MV-4-11 (cell line): ENCODE measurements at regions not wholly inside any gene's neighbourhood (a gene's known extent, or its start where the extent isn't known, plus 50 kb on each side); places are given as distances from the start of the nearest gene placed in this dataset.
"Not testable (repeated sequence)": the region's sequence is repeated elsewhere in the genome, so short reads cannot be mapped to it uniquely, and the experiment has no call there.

Source experiments
- DNase-seq: peaks from one replicate; lab custom pipeline; 2025; lab: John Stamatoyannopoulos, UW

DNA sequence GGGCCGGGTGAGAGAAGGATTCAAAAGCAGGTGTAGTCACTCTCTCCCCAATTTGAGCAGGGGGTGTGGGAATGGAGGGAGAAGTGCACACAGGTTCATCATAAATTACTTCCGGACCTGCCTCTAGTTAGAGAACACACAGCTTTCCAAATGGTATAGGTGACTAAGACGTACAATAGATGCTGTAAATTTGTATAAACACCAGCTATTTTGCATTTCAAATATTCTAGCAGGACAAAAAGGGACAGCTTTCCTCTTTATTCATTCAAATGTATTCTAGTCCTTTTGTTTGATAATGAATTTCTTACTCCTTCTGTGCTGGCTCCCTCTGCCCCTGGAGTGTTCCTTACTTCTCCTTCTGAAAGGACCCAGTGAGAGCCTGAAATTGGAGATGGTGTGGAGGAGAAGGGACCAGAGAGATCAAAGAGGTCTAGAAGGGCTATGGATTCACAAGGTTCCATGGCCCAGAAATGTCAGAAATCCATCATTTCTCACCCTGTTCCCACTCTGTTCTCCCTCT, 53.2 kb upstream of the SH3BP4 start:
- no peak for DNase-seq

- DNase-seq, result not testable (repeated sequence)
Observed at GRCh38 chr2:234888442-234888841, 63.4 kb upstream of the SH3BP4 start.

GRCh38 chr2:234887195-234887594, 64.6 kb upstream of the SH3BP4 start:
- no peak for DNase-seq

GRCh38 chr2:234885886-234886285, 65.9 kb upstream of the SH3BP4 start:
- DNase-seq, result no peak

DNA sequence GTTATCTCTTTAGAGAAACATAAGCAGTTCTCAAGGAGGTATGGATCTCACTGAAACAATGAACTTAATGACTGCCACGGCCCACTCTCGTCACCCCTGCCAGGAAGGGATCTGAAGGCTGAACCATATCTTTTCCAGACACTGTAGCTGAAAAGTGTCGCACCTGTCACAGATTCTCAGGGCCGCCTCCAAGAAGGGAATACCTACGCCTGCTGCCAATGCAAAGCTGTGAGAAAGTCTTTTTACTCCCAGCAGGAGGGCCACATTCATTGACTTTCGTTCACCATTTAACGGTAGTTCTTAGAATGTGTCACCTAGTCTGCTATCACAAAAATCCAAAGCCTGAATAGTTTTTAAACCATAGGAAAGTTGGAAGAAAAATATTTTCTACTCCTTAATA, 66.7 kb upstream of the SH3BP4 start:
- no peak for DNase-seq

- no peak for DNase-seq
Observed at GRCh38 chr2:234884591-234884990, 67.2 kb upstream of the SH3BP4 start.

- peak; percentile 32 for DNase-seq
Observed at GRCh38 chr2:234881413-234882241, 70.2 kb upstream of the SH3BP4 start.

DNA sequence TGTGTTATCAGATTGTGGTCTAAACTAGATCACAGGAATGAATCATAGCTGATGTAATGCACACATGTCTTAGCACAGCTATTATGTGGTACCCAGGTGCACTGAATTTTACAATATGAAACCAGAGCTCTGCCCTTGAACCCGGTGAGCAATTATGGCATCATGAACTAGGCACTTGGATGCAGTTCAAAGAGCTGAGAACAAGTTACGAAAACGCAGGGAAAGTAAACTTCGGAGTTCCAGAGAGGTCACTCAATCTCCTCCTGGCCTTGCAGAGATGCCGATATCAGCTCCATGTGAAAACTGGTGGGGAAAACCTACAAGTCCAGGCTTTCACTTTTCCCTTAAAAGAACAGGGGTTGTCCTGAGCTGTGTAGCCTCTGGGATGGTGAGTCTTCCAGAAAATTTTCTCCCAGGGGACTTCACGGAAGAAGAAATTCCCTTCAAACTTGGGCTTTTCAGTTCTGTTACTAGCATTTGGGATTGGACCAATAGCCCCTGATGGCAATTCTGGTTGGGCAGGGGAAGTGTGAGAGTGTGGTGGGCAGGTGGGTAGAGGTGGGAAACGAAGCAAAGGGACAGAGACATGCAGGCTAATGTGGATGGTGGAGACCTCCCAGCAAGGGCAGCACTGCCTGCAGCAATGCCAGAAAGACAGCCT, 71.1 kb upstream of the SH3BP4 start:
- DNase-seq, result no peak

- DNase-seq, result no peak
Observed at GRCh38 chr2:234879671-234880455, 72.0 kb upstream of the SH3BP4 start.

DNA sequence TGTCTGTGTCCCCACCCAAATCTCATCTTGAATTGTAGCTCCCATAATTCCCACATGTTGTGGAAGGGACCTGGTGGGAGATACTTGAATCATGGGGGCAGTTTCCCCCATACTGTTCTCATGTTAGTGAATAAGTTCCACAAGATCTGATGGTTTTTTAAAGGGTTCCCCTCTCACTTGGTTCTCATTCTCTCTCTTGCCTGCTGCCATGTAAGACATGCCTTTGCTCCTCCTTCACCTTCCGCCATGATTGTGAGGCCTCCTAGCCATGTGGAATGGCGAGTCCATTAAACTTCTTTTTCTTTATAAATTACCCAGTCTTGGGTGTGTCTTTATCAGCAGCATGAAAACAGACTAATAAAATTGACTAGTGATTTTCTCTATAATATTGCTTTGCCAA, 75.2 kb upstream of the SH3BP4 start:
- not testable (repeated sequence) for DNase-seq

DNA sequence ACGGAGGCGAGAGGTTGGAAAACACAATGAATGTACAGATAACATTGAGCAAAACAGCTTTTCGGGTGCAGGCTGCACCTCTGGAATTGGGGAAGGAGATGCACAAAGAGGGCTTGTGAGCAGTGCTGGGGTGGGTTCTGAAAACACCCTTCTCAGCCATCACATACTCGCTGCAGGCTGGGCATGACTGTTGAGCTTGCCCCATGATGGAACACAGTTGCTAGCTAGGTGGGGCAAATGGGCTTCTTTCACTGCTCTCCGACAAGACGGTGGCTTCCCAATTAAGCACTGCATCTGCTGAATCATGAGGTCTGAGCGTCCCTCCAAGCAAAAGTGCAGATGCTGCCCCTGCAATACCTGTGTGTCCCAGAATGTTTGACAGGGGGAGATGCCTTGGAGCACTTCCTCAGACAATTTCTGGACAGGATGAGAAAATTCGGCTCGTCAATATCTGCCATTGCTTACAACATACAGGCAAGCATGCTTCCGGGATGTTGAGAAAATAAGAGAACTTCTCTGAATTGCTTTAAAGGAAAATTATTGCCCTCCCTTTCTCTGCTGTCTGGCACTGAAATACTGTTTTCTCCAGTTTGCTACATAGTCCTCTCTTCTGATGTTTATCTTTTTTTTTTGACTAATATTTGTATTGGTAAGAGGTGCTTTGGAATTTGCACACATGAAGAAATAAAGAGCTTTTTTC, 77.3 kb upstream of the SH3BP4 start:
- no peak for DNase-seq

DNA sequence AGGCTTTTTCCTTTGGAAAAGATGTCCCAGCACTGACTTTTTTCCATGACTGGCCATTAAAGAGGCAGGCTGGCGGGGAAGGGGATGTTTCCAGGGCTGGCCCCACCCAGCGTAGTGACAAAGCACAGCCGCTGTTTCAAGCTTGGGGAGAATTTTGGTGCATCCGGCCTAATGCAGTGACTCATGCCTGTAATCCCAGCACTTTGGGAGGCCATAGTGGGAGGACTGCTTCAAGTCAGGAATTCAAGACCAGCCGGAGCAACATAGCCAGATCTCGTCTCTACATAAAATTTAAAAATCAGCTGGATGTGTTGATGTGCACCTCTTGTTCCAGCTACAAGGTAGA, 78.0 kb upstream of the SH3BP4 start:
- DNase-seq, result no peak

DNA sequence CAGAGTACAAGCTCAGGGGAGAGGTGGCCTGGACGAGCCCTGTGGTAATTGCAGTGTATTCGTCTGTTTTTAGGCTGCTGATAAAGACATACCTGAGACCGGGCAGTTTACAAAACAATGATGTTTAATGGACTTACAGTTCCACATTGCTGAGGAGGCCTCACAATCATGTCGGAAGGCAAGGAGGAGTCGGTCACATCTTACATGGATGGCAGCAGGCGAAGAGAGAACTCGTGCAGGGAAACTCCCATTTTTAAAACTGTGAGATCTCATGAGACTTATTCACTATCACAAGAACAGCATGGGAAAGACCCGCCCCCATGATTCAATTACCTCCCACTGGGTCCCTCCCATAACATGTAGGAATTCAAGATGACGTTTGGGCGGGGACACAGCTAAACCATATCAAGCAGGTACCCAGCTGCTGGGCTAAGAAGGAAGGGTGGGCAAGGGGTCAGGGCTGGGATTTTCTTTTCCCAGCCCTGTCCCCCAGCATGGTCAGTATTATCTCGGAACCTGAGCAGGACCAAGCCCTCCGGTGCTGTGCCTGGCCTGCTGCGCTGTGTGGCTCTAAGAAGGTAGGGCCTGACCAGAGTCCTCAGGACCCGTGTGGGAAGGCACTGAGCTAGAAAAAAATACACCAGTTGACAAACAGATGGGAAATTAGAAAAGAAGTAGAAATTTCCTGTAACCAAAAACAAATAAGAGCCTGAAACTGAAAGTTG, 78.6 kb upstream of the SH3BP4 start:
- DNase-seq, result no peak

DNA sequence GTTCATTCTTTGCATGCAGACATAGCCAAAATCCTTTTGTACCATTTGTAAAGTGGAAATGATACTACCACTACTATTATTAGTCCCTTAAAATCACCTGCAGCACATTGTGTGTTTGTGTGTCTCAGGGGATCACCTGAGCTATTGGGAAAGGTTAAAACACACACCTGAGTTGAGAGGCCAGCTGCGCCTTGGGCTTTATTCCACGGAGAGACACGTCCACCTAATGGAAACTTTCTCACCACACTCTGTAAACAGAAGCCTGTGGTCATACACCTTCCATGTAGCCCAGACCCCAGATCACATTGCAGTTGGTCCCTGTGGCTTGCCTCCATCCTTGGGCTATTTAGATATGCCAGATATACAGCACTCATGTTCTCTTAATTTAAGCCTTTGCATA, 81.8 kb upstream of the SH3BP4 start:
- DNase-seq, result no peak

DNA sequence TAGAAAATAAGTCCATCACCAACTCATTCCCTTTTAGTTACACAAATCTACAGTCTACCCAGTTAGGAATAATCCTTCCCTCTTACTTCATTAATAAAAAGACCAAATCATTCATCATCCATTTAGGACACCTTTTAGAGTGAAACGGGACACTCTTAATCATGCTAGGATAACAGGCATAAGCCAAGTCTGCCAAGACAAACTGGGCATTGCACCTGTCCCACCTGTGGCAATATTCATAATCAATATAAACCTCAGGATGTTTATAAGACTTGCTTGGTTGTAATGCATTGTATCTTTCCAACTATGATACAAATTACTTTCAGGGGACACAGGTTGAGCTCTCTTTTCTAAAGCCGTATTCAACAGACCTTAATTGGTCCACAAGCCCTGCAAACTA, 82.7 kb upstream of the SH3BP4 start:
- no peak for DNase-seq

DNA sequence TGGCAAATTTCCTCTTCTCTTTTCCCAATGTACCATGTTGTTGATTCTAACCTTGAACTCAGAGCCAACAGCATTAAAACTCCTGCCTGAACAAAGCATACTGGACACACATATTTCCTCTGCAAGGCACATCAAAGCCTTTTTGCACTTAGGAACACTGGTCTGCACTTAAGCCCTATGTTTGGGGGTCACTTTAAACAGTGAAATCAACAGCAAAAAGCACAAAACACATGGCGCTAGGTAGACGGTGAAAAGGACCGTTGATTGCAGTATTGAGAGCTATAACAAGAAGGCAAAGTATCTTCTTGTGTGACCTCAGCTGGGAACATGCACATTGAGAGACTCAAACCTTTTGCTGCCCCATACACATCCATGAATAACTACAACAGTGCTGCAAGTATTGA, 83.9 kb upstream of the SH3BP4 start:
- DNase-seq, result no peak

- no peak for DNase-seq
Observed at GRCh38 chr2:234865586-234865985, 86.2 kb upstream of the SH3BP4 start.

DNA sequence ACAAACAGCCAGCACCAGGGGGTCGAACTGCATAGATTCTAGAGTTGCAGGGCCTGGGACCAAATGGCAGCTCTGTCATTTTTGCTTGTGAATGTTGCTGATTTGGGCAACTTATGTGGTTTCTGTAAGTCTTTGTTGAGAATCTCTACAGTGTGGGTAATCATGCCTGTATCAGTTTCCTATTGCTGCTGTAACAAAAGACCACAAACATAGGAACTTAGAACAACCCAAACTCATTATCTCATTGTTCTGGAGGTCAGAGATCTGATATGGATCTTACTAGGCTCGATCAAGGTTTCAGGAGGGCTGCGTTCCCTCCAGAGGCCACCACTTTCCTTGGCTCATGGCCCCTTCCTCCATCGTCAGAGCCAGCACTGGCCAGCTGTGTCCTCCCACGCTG, 86.8 kb upstream of the SH3BP4 start:
- DNase-seq, result no peak

- DNase-seq, result no peak
Observed at GRCh38 chr2:234864506-234864905, 87.3 kb upstream of the SH3BP4 start.

DNA sequence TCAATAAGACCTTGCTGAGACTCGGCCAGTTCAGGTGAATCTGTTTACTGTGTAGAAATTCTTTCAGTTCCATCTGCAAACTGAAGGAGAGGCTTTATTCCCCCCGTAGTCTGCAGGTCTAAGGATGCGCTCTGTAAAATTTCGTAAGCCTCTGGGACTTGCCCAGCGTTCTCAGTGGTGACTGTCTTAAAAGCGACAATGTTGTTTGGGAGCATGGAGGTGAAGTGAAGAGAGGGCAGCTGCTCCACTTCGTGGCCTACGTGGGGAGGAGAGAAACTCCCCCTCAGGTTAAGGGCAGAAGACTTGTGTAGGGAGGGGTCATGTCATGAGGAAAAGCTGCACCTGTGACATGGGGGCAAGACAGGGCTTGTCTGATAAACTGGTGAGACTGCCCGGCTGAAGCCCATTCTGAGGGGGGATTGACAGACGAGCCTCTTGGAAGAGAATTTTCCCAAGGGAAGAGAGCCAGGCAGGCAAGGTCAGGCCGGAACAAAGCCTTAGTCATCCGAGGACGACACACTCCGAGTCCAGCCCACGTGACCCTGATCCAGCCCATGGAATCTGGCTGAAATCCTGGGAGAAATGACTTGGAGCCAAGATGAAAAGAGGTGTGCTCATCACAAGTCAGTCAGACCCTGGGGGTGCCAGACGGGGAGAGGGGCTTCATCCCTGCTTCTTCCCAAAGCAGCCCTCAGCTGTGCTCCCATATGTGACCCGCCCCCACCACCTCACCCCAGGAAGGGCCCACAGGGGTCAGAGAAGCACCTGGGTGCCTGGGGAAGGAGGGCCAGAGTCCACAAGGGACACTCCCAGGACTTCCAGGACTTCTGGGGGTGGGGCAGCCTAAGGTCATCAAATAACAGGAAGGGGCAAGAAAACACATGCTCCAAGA, 88.5 kb upstream of the SH3BP4 start:
- no peak for DNase-seq
